Spleen (tissue), 7 donors: ENCODE measurements at regions not wholly inside any gene's neighbourhood (a gene's known extent, or its start where the extent isn't known, plus 50 kb on each side); places are given as distances from the start of the nearest gene placed in this dataset.

ENCODE experiments used
- CTCF ChIP-seq, 11 experiments: fragments of 200-600 bp in 7 of 11; fragments of 450-650 bp in 4 of 11; sonication (generic) in 4 of 11; IDR thresholded peaks in 8 of 11; conservative IDR thresholded peaks in 3 of 11; 1 replicate in 7 of 11; 2 replicates in 4 of 11; pipeline versions ENCODE4 v1.4.0 to v1.8.0; 2016 to 2021; ENCODE audit warnings: antibody characterized with exemption in 11 of 11, inconsistent platforms in 4 of 11, mild to moderate bottlenecking in 1 of 11
- POLR2A ChIP-seq, 3 donors: fragments of 450-650 bp; IDR thresholded peaks; one replicate each; pipeline ENCODE4 v1.5.1; 2017; ENCODE audit warnings: antibody characterized with exemption in 3 of 3, mild to moderate bottlenecking in 1 of 3
- donor health status: DM: no; HTN: no; CAD: no; lungs with moderate emphysema.
- donor health status: DM: no; HTN: no; CAD: no.
- donor health status: DM: no; HTN: no; CAD: no.

GRCh38 chr5:2991884-2992283, 240.4 kb upstream of the IRX2 start:
- TF ChIP-seq POLR2A (IDR thresholded peaks at IDR 0.05) (no peak), CTCF (IDR thresholded peaks at IDR 0.05 in 8 of 11, conservative IDR thresholded peaks at IDR 0.05 in 3 of 11) (no peak)
